Mesothelial cell of epicardium (in vitro differentiated cells): ENCODE measurements at regions not wholly inside any gene's neighbourhood (a gene's known extent, or its start where the extent isn't known, plus 50 kb on each side); places are given as distances from the start of the nearest gene placed in this dataset.

ENCODE experiments used
- DNase-seq, 2 experiments: peaks; one replicate each; pipeline ENCODE4 v3.0.0; 2021; ENCODE audit warnings: low spot score in 2 of 2; ENCODE audit not compliant: unreplicated experiment in 2 of 2
- H3K27ac Mint-ChIP-seq: 2 replicates; pipeline ENCODE4 v1.8.0; 2021; ENCODE audit warnings: mixed read lengths
- H3K27me3 Mint-ChIP-seq: 2 replicates; pipeline ENCODE4 v1.8.0; 2021; ENCODE audit warnings: low read depth, mixed read lengths
- H3K36me3 Mint-ChIP-seq: 2 replicates; pipeline ENCODE4 v1.8.0; 2021; ENCODE audit warnings: mixed read lengths
- H3K4me1 Mint-ChIP-seq: 2 replicates; pipeline ENCODE4 v1.8.0; 2021; ENCODE audit warnings: mixed read lengths
- H3K4me3 Mint-ChIP-seq: 2 replicates; pipeline ENCODE4 v1.8.0; 2021; ENCODE audit warnings: mild to moderate bottlenecking, moderate library complexity, mixed read lengths
- H3K9me3 Mint-ChIP-seq: 2 replicates; pipeline ENCODE4 v1.8.0; 2021; ENCODE audit warnings: mixed read lengths
- CTCF ChIP-seq: fragments of 200-600 bp; sonication (generic); IDR thresholded peaks from one replicate; pipeline ENCODE4 v1.5.0; 2021; ENCODE audit warnings: antibody characterized with exemption; ENCODE audit not compliant: unreplicated experiment

DNA sequence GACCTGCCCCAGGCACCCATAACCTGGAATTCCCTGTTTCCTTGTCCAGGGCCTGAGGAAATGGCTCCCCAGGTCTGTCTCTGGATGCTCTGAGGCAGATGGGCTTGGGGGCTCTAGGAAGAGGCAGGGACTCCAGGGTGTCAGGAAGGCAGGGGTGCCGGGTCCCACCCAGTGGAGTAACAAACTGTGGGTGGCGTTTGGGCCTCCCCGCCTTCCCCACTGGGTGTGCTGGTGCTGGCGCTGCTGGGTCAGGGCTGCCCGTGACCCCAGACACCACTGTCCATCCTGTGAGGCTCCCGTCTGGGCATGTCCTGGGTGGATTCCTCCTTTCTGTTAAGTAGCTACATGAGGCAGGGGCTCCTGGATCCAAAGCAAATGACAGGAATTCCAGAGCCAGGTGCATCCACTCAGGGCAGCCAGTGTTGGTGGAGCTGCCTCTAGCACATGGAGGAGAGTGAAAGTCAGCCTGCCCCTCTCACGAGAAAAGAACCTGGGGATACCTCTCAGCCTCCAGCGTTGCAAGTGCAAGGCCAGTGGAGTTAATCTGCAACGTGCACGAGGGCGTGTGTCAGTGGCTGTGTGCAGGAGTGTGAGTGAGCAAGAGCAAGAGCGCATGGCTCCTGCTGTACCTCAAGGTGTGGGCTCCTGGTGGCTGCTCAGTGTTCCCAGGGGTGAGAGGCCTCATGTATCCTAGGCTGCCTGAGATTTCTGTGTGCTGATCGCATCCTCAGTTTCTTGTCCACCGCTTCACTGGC is 403.1 kb downstream of the TMEM121 start:
- H3K9me3 Mint-ChIP-seq = peaks cover 40% of the 10 kb centered on the region

GRCh38 chr14:105930572-105930971 is 404.2 kb downstream of the TMEM121 start:
- DNase-seq = peak in 1 of 2 experiments; percentile 16
- H3K9me3 Mint-ChIP-seq = peaks cover 45% of the 10 kb centered on the region

More for the DNA sequence above, 403.1 kb downstream of the TMEM121 start:
- Mint-ChIP-seq H3K36me3 (no peaks in the 10 kb centered on the region), H3K4me3 (no peak overlapping the region), H3K27ac (no peak overlapping the region), H3K27me3 (no peaks in the 10 kb centered on the region), H3K4me1 (no peaks in the 10 kb centered on the region)
- no peak for DNase-seq
- TF ChIP-seq CTCF = no peak

GRCh38 chr14:105931808-105932483 is 405.6 kb downstream of the TMEM121 start:
- no peak for TF ChIP-seq CTCF
- peak in 1 of 2 experiments; percentile 17 for DNase-seq
- Mint-ChIP-seq H3K27me3 (no peaks in the 10 kb centered on the region), H3K9me3 (peaks cover 57% of the 10 kb centered on the region), H3K4me3 (no peak overlapping the region), H3K36me3 (peaks cover under 1% of the 10 kb centered on the region), H3K27ac (no peak overlapping the region), H3K4me1 (no peaks in the 10 kb centered on the region)

More at GRCh38 chr14:105930572-105930971, 404.2 kb downstream of the TMEM121 start:
- no peak for TF ChIP-seq CTCF
- H3K4me1 Mint-ChIP-seq = no peaks in the 10 kb centered on the region
- H3K4me3 Mint-ChIP-seq = no peak overlapping the region
- H3K27ac Mint-ChIP-seq = no peak overlapping the region
- no peaks in the 10 kb centered on the region for H3K27me3 Mint-ChIP-seq
- H3K36me3 Mint-ChIP-seq = no peaks in the 10 kb centered on the region

GRCh38 chr14:105933238-105933637 is 406.9 kb downstream of the TMEM121 start:
- no peak for DNase-seq
- no peak overlapping the region for H3K4me3 Mint-ChIP-seq
- peaks cover 56% of the 10 kb centered on the region for H3K9me3 Mint-ChIP-seq

GRCh38 chr14:105935384-105935783 is 409.0 kb downstream of the TMEM121 start:
- Mint-ChIP-seq H3K27me3 (no peaks in the 10 kb centered on the region), H3K36me3 (peaks cover 9% of the 10 kb centered on the region)

More at GRCh38 chr14:105933238-105933637, 406.9 kb downstream of the TMEM121 start:
- Mint-ChIP-seq H3K27me3 (no peaks in the 10 kb centered on the region), H3K4me1 (no peaks in the 10 kb centered on the region), H3K27ac (no peak overlapping the region), H3K36me3 (peaks cover 3% of the 10 kb centered on the region)
- no peak for TF ChIP-seq CTCF

More at GRCh38 chr14:105935384-105935783, 409.0 kb downstream of the TMEM121 start:
- Mint-ChIP-seq H3K4me1 (no peaks in the 10 kb centered on the region), H3K27ac (no peak overlapping the region), H3K4me3 (no peak overlapping the region), H3K9me3 (peaks cover 69% of the 10 kb centered on the region)
- DNase-seq = no peak
- TF ChIP-seq CTCF = no peak
